ENCODE measurements at regions not wholly inside any gene's neighbourhood (a gene's known extent, or its start where the extent isn't known, plus 50 kb on each side); places are given as distances from the start of the nearest gene placed in this dataset.

GRCh38 chr19:33948651-33949335, 152.1 kb downstream of the KCTD15 start:
- no peak for DNase-seq

GRCh38 chr19:33950091-33950750, 153.6 kb downstream of the KCTD15 start:
- no peak for DNase-seq

- no peak for DNase-seq
Observed at GRCh38 chr19:33953023-33953422, 156.4 kb downstream of the KCTD15 start.

- no peak for DNase-seq
Observed at GRCh38 chr19:33953592-33953991, 156.9 kb downstream of the KCTD15 start.

- DNase-seq: no peak
Observed at GRCh38 chr19:33954686-33955085, 158.0 kb downstream of the KCTD15 start.

- DNase-seq: no peak
Observed at GRCh38 chr19:33956941-33957340, 160.3 kb downstream of the KCTD15 start.

- no peak for DNase-seq
Observed at GRCh38 chr19:33957804-33958203, 161.1 kb downstream of the KCTD15 start.

GRCh38 chr19:33960566-33960965, 163.9 kb downstream of the KCTD15 start:
- DNase-seq: no peak

- no peak for DNase-seq
Observed at GRCh38 chr19:33962161-33962560, 165.5 kb downstream of the KCTD15 start.

- DNase-seq: no peak
Observed at GRCh38 chr19:33963514-33963913, 166.8 kb downstream of the KCTD15 start.

- no peak for DNase-seq
Observed at GRCh38 chr19:33971073-33971472, 174.4 kb downstream of the KCTD15 start.

- no peak for DNase-seq
Observed at GRCh38 chr19:33977756-33978685, 181.4 kb downstream of the KCTD15 start.

GRCh38 chr19:33982706-33983105, 186.0 kb downstream of the KCTD15 start:
- DNase-seq: no peak

- no peak for DNase-seq
Observed at GRCh38 chr19:33988601-33989000, 183.7 kb upstream of the LSM14A start.

GRCh38 chr19:33997690-33998089, 174.6 kb upstream of the LSM14A start:
- no peak for DNase-seq

GRCh38 chr19:33998302-33998701, 174.0 kb upstream of the LSM14A start:
- no peak for DNase-seq

- no peak for DNase-seq
Observed at GRCh38 chr19:33998739-33999345, 173.5 kb upstream of the LSM14A start.

GRCh38 chr19:34017024-34017423, 155.3 kb upstream of the LSM14A start:
- DNase-seq: no peak

- DNase-seq: no peak
Observed at GRCh38 chr19:34017601-34018000, 154.7 kb upstream of the LSM14A start.

GRCh38 chr19:34018546-34018945, 153.8 kb upstream of the LSM14A start:
- DNase-seq: no peak

GRCh38 chr19:34023381-34023780, 148.9 kb upstream of the LSM14A start:
- no peak for DNase-seq

- DNase-seq: no peak
Observed at GRCh38 chr19:34033880-34034279, 138.4 kb upstream of the LSM14A start.

- DNase-seq: no peak
Observed at GRCh38 chr19:34034318-34034846, 137.9 kb upstream of the LSM14A start.
